ENCODE measurements at regions not wholly inside any gene's neighbourhood (a gene's known extent, or its start where the extent isn't known, plus 50 kb on each side); places are given as distances from the start of the nearest gene placed in this dataset.

GRCh38 chrX:69428216-69428615 is 75.9 kb upstream of the NALF2 start:
- ChIA-PET POLR2A (no interaction called here), RAD21 (ENCODE audit: low non-redundant PET in 1 of 2, low total read pairs in 2 of 2, uncharacterized antibody in 2 of 2, unreplicated experiment in 2 of 2) (no interaction called here)
- DNase-seq (ENCODE audit: low read depth, low spot score) = no peak

GRCh38 chrX:69424910-69425309 is 79.2 kb upstream of the NALF2 start:
- intact Hi-C loops (cut with micrococcal nuclease) = no loop called here
- CTCF ChIA-PET = interaction anchor here (0.8 to 1.3 kb wide), 8 partner anchors 13 to 708 kb away, joined by 3 to 17 read pairs (median 6); partner anchors contain the start of gene IGBP1
- no peak overlapping the region for H3K4me2 ChIP-seq (ENCODE audit: low read length)
- POLR2A ChIA-PET = no interaction called here
- no TSS peak for BruUV-seq (replicated peaks)
- H4K20me1 ChIP-seq (ENCODE audit: insufficient read depth) = no peaks in the 10 kb centered on the region
- no peak for DNase-seq (ENCODE audit: low read depth, low spot score)
- no peaks in the 10 kb centered on the region for H3K9me2 ChIP-seq (ENCODE audit: insufficient read depth)
- ATAC-seq = no peak
- H3K9ac ChIP-seq (ENCODE audit: low read length) = no peak overlapping the region
- no peaks in the 10 kb centered on the region for H3K9me3 ChIP-seq (ENCODE audit: control insufficient read depth in 1 of 2, insufficient read depth in 1 of 2, low read depth in 1 of 2, low read length in 2 of 2)
- RAD21 ChIA-PET (ENCODE audit: low non-redundant PET in 1 of 2, low total read pairs in 2 of 2, uncharacterized antibody in 2 of 2, unreplicated experiment in 2 of 2) = no interaction called here
- no peak overlapping the region for H3K4me3 ChIP-seq (replicated peaks in 1 of 2; ENCODE audit: low read depth in 1 of 2, low read length in 2 of 2)
- no peak for TF ChIP-seq YY1 (IDR thresholded peaks at IDR 0.05; ENCODE audit: extremely low read depth, insufficient replicate concordance, low read depth, low read length)
- H3K27me3 ChIP-seq (ENCODE audit: insufficient read depth, low read length) = peaks cover 23% of the 10 kb centered on the region
- H2AFZ ChIP-seq (ENCODE audit: low read depth, low read length, poor library complexity, severe bottlenecking) = no peak overlapping the region
- H3K36me3 ChIP-seq (ENCODE audit: control insufficient read depth in 1 of 2, insufficient read depth in 2 of 2, low read length in 2 of 2) = no peaks in the 10 kb centered on the region
- H3K4me1 ChIP-seq (ENCODE audit: control insufficient read depth in 1 of 2, insufficient read depth in 2 of 2, low read length in 2 of 2) = no peaks in the 10 kb centered on the region
- H3K27ac ChIP-seq (ENCODE audit: low read depth, low read length) = no peak overlapping the region
- H3K79me2 ChIP-seq (ENCODE audit: insufficient read depth, low read length) = no peaks in the 10 kb centered on the region

More at GRCh38 chrX:69428216-69428615, 75.9 kb upstream of the NALF2 start:
- Histone ChIP-seq H3K27me3 (ENCODE audit: insufficient read depth, low read length) (peaks cover 28% of the 10 kb centered on the region), H3K36me3 (ENCODE audit: control insufficient read depth in 1 of 2, insufficient read depth in 2 of 2, low read length in 2 of 2) (no peaks in the 10 kb centered on the region), H3K27ac (ENCODE audit: low read depth, low read length) (no peak overlapping the region), H2AFZ (ENCODE audit: low read depth, low read length, poor library complexity, severe bottlenecking) (no peak overlapping the region), H3K79me2 (ENCODE audit: insufficient read depth, low read length) (no peaks in the 10 kb centered on the region), H3K4me3 (replicated peaks in 1 of 2; ENCODE audit: low read depth in 1 of 2, low read length in 2 of 2) (no peak overlapping the region), H3K4me2 (ENCODE audit: low read length) (no peak overlapping the region), H3K9ac (ENCODE audit: low read length) (no peak overlapping the region), H3K9me2 (ENCODE audit: insufficient read depth) (no peaks in the 10 kb centered on the region), H3K4me1 (ENCODE audit: control insufficient read depth in 1 of 2, insufficient read depth in 2 of 2, low read length in 2 of 2) (no peaks in the 10 kb centered on the region), H4K20me1 (ENCODE audit: insufficient read depth) (no peaks in the 10 kb centered on the region), H3K9me3 (ENCODE audit: control insufficient read depth in 1 of 2, insufficient read depth in 1 of 2, low read depth in 1 of 2, low read length in 2 of 2) (no peaks in the 10 kb centered on the region)
- no TSS peak for BruUV-seq (replicated peaks)
- TF ChIP-seq CEBPB (IDR thresholded peaks at IDR 0.05; ENCODE audit: low read depth) (no peak), SRF (IDR thresholded peaks at IDR 0.05; ENCODE audit: low read depth) (no peak), RAD21 (IDR thresholded peaks at IDR 0.05; ENCODE audit: low read depth) (no peak), EZH2 (IDR thresholded peaks at IDR 0.05) (no peak), POLR2A (IDR thresholded peaks at IDR 0.05; ENCODE audit: borderline replicate concordance, extremely low read depth, insufficient read depth, insufficient read length) (no peak), TCF7L2 (IDR thresholded peaks at IDR 0.05; ENCODE audit: borderline replicate concordance, extremely low read depth, insufficient read depth, insufficient read length) (no peak), SIN3A (IDR thresholded peaks at IDR 0.05; ENCODE audit: low read depth) (no peak), JUND (IDR thresholded peaks at IDR 0.05) (no peak), POLR2AphosphoS5 (IDR thresholded peaks at IDR 0.05; ENCODE audit: low read depth, low read length) (no peak)
- no peak for ATAC-seq
- CTCF ChIA-PET = no interaction called here
- intact Hi-C loops (cut with micrococcal nuclease) = no loop called here
